IgD-negative memory B cell (primary cell): ENCODE measurements at regions not wholly inside any gene's neighbourhood (a gene's known extent, or its start where the extent isn't known, plus 50 kb on each side); places are given as distances from the start of the nearest gene placed in this dataset.
"Not testable (repeated sequence)": the region's sequence is repeated elsewhere in the genome, so short reads cannot be mapped to it uniquely, and the experiment has no call there.

Source experiments
- H3K27ac Mint-ChIP-seq, 3 donors: one replicate each; pipeline ENCODE4 v1.8.0; 2020 to 2022; ENCODE audit warnings: mild to moderate bottlenecking in 3 of 3, mixed read lengths in 3 of 3, moderate library complexity in 1 of 3
- H3K27me3 Mint-ChIP-seq: one replicate; pipeline ENCODE4 v1.8.0; 2021; ENCODE audit warnings: mixed read lengths
- H3K36me3 Mint-ChIP-seq: one replicate; pipeline ENCODE4 v1.8.0; 2020; ENCODE audit warnings: mild to moderate bottlenecking, mixed read lengths
- H3K4me1 Mint-ChIP-seq, 3 donors: one replicate each; pipeline ENCODE4 v1.8.0; 2020 to 2022; ENCODE audit warnings: mixed read lengths in 3 of 3, mild to moderate bottlenecking in 1 of 3
- H3K4me3 Mint-ChIP-seq, 4 donors: one replicate each; pipeline ENCODE4 v1.8.0; 2020 to 2022; ENCODE audit warnings: mild to moderate bottlenecking in 4 of 4, mixed read lengths in 4 of 4, moderate library complexity in 3 of 4
- H3K9me3 Mint-ChIP-seq, 3 donors: one replicate each; pipeline ENCODE4 v1.8.0; 2020 to 2021; ENCODE audit warnings: mixed read lengths in 3 of 3, mild to moderate bottlenecking in 1 of 3

DNA sequence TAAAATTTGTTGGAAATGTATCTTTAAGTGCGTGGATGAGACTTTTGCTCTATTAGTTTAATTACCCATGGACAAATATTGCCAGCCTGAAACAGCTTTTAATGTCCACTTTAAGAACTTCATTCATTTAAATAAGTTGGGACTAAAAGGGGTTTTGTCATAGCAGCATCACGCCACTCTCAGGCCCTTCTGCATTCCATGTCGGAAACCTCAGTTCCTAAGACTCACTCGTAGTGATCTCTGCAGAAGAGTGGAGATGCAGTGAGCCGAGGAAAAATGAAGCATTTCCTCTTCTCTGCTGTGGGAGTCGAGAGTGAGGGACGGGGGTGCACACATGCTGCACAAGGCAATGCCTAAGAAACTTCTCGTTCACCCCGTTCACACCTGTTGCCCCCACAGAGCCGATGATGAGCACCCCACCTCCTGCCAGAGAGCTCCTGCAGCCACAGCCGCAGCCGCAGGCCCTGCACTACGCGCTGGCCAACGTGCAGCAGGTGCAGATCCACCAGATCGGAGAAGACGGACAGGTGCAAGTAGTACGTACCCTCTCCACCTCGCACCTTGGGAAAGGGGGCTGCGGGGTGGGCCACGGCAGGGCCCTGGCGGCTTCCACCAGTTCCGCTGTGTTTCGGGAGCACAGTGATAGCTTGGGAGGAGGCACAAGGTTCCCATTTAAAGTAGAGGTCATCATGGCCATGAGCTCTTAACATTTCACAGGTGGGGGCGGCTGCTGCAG, 68.8 kb upstream of the CRYM start:
- not testable (repeated sequence) for H3K27ac Mint-ChIP-seq, H3K27me3 Mint-ChIP-seq, H3K36me3 Mint-ChIP-seq, H3K4me1 Mint-ChIP-seq, H3K9me3 Mint-ChIP-seq
- peak overlapping the region in 1 of 4 donors; percentile 30 for H3K4me3 Mint-ChIP-seq

- H3K4me1 Mint-ChIP-seq: not testable (repeated sequence)
Measured at GRCh38 chr16:21344361-21344912, 66.3 kb upstream of the CRYM start.

DNA sequence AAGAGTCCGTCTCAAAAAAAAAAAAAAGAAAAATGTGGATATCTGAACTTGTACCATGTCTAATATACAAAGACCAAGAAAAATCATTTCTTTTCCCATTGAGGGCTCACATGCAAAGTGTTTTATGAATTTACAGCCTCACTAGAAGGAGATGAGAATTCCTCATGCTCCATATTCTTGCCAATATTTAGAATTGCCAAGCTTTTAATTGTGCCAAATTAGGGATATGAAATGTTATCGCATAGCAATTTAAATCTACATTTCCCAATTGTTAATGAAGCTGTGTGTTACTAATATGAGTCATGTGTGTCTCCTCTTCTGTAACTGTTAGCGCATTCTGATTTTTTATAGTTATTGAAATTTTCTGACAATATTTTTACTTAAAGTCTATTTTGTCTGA, 63.0 kb upstream of the CRYM start:
- peaks cover 4% of the 10 kb centered on the region for H3K36me3 Mint-ChIP-seq
- H3K4me1 Mint-ChIP-seq: peaks cover 0 to 3% (median 2%) of the 10 kb centered on the region in 3 donors
- H3K27ac Mint-ChIP-seq: no peak overlapping the region
- H3K9me3 Mint-ChIP-seq: no peaks in the 10 kb centered on the region
- H3K27me3 Mint-ChIP-seq: no peaks in the 10 kb centered on the region
- no peak overlapping the region for H3K4me3 Mint-ChIP-seq

More at GRCh38 chr16:21344361-21344912, 66.3 kb upstream of the CRYM start:
- not testable (repeated sequence) for H3K27me3 Mint-ChIP-seq, H3K27ac Mint-ChIP-seq, H3K4me3 Mint-ChIP-seq, H3K36me3 Mint-ChIP-seq, H3K9me3 Mint-ChIP-seq

- Mint-ChIP-seq H3K27ac (no peak overlapping the region), H3K36me3 (peaks cover 4% of the 10 kb centered on the region), H3K9me3 (peaks cover 0 to 2% (median 0%) of the 10 kb centered on the region in 3 donors), H3K4me3 (no peak overlapping the region), H3K27me3 (no peaks in the 10 kb centered on the region), H3K4me1 (peaks cover 0 to 4% (median 2%) of the 10 kb centered on the region in 3 donors)
Measured at GRCh38 chr16:21339941-21340340, 61.9 kb upstream of the CRYM start.

- Mint-ChIP-seq H3K4me1 (peaks cover 0 to 4% (median 2%) of the 10 kb centered on the region in 3 donors), H3K27ac (no peak overlapping the region)
Measured at GRCh38 chr16:21339269-21339641, 61.2 kb upstream of the CRYM start.

DNA sequence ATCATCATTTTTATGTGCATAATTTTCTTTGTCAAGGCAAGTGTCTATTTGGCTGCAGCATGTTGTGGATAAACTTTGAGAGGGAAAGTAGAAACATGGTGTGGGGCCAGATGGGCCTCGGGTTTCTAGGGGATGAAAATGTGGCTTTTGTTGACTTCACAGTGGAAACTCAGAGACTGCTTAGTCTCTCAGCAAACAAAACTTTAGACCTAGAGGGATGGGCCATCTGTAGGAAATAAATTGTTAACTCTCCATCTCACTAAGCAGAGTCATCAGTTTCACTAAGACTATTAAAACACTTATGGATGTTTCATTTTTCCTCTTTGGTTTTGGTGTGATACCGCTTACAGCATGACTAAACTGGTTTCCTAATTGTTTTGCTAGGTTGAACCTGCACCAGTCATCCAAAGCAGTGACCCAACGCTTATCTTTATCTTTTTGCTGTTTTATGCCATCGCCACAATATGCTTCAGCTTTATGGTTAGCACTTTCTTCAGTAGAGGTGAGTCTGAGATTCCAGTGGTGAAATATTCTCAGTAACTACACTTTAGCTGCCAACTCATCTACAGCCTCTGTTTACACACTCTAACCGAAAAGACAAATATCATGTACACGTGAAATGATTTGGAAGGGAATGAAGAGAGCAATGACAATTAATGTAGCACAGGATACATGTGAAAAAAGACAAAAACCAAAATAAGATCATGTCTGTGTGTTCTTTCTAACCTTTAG, 60.6 kb upstream of the CRYM start:
- Mint-ChIP-seq H3K9me3 (peaks cover 0 to 2% (median 0%) of the 10 kb centered on the region in 3 donors), H3K4me3 (no peak overlapping the region), H3K36me3 (peaks cover 4% of the 10 kb centered on the region), H3K27ac (no peak overlapping the region), H3K4me1 (peaks cover 0 to 4% (median 2%) of the 10 kb centered on the region in 3 donors), H3K27me3 (no peaks in the 10 kb centered on the region)

More at GRCh38 chr16:21339269-21339641, 61.2 kb upstream of the CRYM start:
- no peak overlapping the region for H3K4me3 Mint-ChIP-seq
- peaks cover 0 to 2% (median 0%) of the 10 kb centered on the region in 3 donors for H3K9me3 Mint-ChIP-seq
- peaks cover 4% of the 10 kb centered on the region for H3K36me3 Mint-ChIP-seq
- no peaks in the 10 kb centered on the region for H3K27me3 Mint-ChIP-seq

DNA sequence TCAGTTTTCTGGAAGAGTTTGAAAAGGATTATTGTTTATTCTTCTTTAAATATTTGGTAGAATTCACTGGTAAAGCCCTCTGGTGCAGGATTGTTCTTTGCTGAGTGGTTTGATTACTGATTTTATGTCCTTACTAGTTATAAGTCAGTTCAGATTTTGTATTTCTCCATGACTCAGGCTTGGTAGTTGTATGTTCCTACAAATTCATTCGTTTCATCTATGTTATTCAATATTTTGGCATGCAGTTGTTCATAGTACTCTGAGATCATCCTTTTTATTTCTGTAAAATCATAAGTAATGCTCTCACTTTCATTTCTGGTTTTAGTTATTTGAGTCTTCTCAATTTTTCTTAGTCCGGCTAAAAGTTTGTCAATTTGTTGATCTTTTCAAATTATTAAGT, 58.1 kb upstream of the CRYM start:
- Mint-ChIP-seq H3K4me3 (no peak overlapping the region), H3K36me3 (peaks cover 4% of the 10 kb centered on the region), H3K9me3 (peaks cover 0 to 3% (median 0%) of the 10 kb centered on the region in 3 donors), H3K4me1 (peaks cover 0 to 8% (median 0%) of the 10 kb centered on the region in 3 donors), H3K27ac (no peak overlapping the region), H3K27me3 (no peaks in the 10 kb centered on the region)

DNA sequence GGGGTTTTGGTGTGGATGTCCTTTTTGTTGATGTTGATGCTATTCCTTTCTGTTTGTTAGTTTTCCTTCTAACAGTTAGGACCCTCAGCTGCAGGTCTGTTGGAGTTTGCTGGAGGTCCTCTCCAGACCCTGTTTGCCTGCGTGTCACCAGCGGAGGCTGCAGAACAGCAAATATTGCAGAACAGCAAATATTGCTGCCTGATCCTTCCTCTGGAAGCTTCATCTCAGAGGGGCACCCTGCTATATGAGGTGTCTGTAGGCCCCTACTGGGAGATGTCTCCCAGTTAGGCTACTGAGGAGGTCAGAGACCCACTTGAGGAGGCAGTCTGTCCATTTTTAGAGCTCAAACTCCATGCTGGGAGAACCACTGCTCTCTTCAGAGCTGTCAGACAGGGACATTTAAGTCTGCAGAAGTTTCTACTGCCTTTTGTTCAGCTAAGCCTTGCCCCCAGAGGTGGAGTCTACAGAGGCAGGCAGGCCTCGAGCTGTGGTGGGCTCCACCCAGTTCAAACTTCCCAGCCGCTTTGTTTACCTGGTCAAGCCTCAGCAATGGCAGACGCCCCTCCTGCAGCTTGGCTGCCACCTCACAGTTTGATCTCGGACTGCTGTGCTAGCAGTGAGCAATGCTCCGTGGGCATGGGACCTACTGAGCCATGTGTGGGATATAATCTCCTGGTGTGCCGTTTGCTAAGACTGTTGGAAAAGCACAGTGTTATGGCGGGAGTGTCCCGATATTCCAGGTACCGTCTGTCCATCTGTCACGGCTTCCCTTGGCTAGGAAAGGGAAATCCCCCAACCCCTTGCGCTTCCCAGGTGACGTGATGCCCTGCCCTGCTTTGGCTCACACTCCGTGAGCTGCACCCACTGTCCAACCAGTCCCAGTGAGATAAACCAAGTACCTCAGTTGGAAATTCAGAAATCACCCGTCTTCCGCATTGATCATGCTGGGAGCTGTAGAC, 56.4 kb upstream of the CRYM start:
- not testable (repeated sequence) for H3K27ac Mint-ChIP-seq, H3K27me3 Mint-ChIP-seq, H3K4me1 Mint-ChIP-seq, H3K4me3 Mint-ChIP-seq, H3K36me3 Mint-ChIP-seq, H3K9me3 Mint-ChIP-seq

- H3K36me3 Mint-ChIP-seq, H3K9me3 Mint-ChIP-seq, H3K27ac Mint-ChIP-seq, H3K4me3 Mint-ChIP-seq, H3K4me1 Mint-ChIP-seq, H3K27me3 Mint-ChIP-seq: not testable (repeated sequence)
Measured at GRCh38 chr16:21333683-21334082, 55.6 kb upstream of the CRYM start.
